Transverse colon (tissue), 4 donors: ENCODE measurements at regions not wholly inside any gene's neighbourhood (a gene's known extent, or its start where the extent isn't known, plus 50 kb on each side); places are given as distances from the start of the nearest gene placed in this dataset.

Experiments used
- DNase-seq: peaks from one replicate; pipeline ENCODE4 v3.0.0-alpha.2; 2019
- H3K27ac ChIP-seq, 4 donors: fragments of 200-600 bp; sonication (generic); 2 replicates each; pipeline ENCODE4 v1.5.1; 2016 to 2018; ENCODE audit warnings: inconsistent platforms in 4 of 4
- H3K27me3 ChIP-seq: fragments of 200-600 bp; sonication (generic); 2 replicates; pipeline ENCODE4 v1.5.1; 2017; ENCODE audit warnings: inconsistent platforms
- H3K36me3 ChIP-seq, 4 donors: fragments of 200-600 bp; sonication (generic); 2 replicates each; pipeline ENCODE4 v1.5.1; 2017 to 2019; ENCODE audit warnings: inconsistent platforms in 4 of 4
- H3K4me1 ChIP-seq, 4 donors: fragments of 200-600 bp; sonication (generic); 2 replicates each; pipeline ENCODE4 v1.5.1; 2017 to 2020; ENCODE audit warnings: inconsistent platforms in 4 of 4
- H3K4me3 ChIP-seq, 4 donors: fragments of 200-600 bp; sonication (generic); 1 replicate in 1 of 4; 2 replicates in 3 of 4; pipeline versions ENCODE4 v1.5.1 to v1.6.1; 2017 to 2019; ENCODE audit warnings: inconsistent platforms in 4 of 4
- H3K9me3 ChIP-seq, 2 donors: fragments of 200-600 bp; sonication (generic); 2 replicates each; pipeline ENCODE4 v1.5.1; 2017 to 2019; ENCODE audit warnings: inconsistent platforms in 2 of 2
- EP300 ChIP-seq: sonication (generic); formaldehyde crosslinking; IDR thresholded peaks from one replicate; pipeline ENCODE4 v1.6.1; 2017; ENCODE audit warnings: antibody characterized with exemption, low read depth
- POLR2A ChIP-seq: fragments of 450-650 bp; IDR thresholded peaks from one replicate; pipeline ENCODE4 v1.6.1; 2016; ENCODE audit warnings: antibody characterized with exemption, mild to moderate bottlenecking, moderate library complexity
- POLR2AphosphoS5 ChIP-seq, 3 donors: sonication (generic); formaldehyde crosslinking; IDR thresholded peaks; one replicate each; pipeline ENCODE4 v1.6.1; 2016; ENCODE audit warnings: antibody characterized with exemption in 3 of 3
- WGBS, 2 donors: methylation state at CpG; one replicate each; pipeline ENCODE4 v1.1.5; 2018; ENCODE audit warnings: low coverage in 1 of 2; 5-methylcytosine and 5-hydroxymethylcytosine counted together
- in situ Hi-C, 4 donors: fragments of 200-750 bp; cut with MboI; loops; one replicate each; pipeline versions ENCODE4 v1.15.0 to v1.15.1; 2017; ENCODE audit warnings: low sequenced_read_pairs in 3 of 4, low pct_ligation_motif_present in 1 of 4, low pct_unique_long_range_greater_than_20kb in 1 of 4
- intact Hi-C: fragments of 100-400 bp; cut with DNase I; formaldehyde crosslinking; loops from one replicate; pipeline ENCODE4 v1.15.1; 2023; ENCODE audit warnings: low total_unique reads
- TF ChIP-seq, protein P1 (sequence below), 5 experiments: fragments of 200-600 bp in 3 of 5; fragments of 450-650 bp in 2 of 5; sonication (generic) in 3 of 5; IDR thresholded peaks; 1 replicate in 2 of 5; 2 replicates in 3 of 5; pipeline ENCODE4 v1.5.1; 2016 to 2017; ENCODE audit warnings: antibody characterized with exemption in 5 of 5, inconsistent platforms in 3 of 5, mild to moderate bottlenecking in 2 of 5, moderate library complexity in 1 of 5

DNA sequence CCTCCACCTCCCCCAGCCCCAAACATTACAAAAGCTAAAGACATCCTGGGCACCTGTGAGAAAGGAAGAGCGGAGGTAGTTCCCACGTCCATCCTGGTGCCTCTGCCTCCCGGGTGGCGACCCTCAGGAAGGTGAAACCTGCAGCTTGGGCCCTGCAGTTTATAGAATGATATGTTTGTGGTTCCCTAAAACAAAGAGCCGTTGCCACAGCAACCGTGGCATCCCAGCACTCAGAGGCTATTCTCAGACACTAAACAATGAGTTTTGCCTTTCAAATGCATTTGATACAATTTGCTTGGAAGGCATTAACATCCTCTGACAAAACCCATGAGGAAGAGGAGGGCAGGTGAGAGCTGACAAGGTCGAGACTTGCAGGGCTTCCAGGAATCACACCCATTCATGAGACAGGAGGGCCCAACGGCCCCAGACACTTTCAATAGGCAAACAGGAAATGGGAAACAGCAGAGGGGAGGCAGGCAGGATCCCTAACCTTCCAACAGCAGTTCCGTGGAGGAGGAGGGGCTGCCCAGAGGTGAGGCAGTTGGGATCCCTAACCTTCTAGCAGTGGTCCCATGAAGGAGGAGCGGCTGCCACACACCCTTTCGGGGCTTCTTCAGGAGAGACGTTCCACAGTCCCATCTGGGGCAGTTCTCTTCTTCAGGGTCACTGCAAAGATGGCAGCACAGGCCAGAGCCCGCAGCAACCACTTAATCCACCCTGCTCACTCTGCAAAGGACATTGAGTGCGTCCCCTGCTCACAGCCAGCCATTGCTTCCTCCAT is 379.2 kb downstream of the SHANK2 start:
- Histone ChIP-seq H3K9me3 (no peaks in the 10 kb centered on the region), H3K4me3 (no peak overlapping the region), H3K27me3 (no peaks in the 10 kb centered on the region), H3K4me1 (no peaks in the 10 kb centered on the region), H3K36me3 (no peaks in the 10 kb centered on the region), H3K27ac (no peak overlapping the region)
- WGBS, 2 donors: 54 to 64% methylated on average over 4 to 14 of the region's 14 CpGs
- intact Hi-C loops (no loop called here), in situ Hi-C loops (no loop called here)
- TF ChIP-seq, protein P1, sequence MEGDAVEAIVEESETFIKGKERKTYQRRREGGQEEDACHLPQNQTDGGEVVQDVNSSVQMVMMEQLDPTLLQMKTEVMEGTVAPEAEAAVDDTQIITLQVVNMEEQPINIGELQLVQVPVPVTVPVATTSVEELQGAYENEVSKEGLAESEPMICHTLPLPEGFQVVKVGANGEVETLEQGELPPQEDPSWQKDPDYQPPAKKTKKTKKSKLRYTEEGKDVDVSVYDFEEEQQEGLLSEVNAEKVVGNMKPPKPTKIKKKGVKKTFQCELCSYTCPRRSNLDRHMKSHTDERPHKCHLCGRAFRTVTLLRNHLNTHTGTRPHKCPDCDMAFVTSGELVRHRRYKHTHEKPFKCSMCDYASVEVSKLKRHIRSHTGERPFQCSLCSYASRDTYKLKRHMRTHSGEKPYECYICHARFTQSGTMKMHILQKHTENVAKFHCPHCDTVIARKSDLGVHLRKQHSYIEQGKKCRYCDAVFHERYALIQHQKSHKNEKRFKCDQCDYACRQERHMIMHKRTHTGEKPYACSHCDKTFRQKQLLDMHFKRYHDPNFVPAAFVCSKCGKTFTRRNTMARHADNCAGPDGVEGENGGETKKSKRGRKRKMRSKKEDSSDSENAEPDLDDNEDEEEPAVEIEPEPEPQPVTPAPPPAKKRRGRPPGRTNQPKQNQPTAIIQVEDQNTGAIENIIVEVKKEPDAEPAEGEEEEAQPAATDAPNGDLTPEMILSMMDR (IDR thresholded peaks at IDR 0.05): no peak
- TF ChIP-seq EP300 (no peak), POLR2A (no peak), POLR2AphosphoS5 (IDR thresholded peaks at IDR 0.05) (no peak)
- DNase-seq: no peak

DNA sequence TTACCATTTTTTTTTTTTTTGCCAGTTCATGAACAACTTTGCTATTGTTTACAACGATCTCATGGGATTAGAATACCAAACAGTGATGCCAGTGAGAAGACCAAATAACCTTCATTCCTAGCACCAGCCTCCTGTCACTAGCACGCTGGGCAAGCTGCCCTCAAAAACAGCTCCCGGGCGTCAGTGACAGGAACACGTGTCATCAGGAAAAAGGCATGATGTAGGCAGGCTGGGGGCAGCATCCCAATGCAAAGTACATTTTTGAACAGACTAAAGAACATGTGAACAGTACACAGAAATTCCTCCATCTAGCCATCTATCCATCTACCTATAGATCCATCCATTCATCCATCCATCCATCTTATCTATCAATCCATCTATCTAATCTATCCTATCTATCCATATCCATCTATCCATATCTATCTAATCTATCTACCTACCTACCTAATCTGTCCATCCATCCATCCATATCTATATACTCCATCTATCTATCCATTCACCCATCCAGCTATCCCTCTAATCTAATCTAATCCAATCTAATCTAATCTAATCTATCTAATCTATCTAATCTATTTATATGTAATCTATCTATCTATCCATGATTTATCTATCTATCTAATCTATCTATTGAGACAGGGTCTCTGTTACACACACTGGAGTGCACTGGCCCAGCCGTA is 378.5 kb downstream of the SHANK2 start:
- Histone ChIP-seq H3K36me3 (no peaks in the 10 kb centered on the region), H3K4me3 (no peak overlapping the region), H3K27me3 (no peaks in the 10 kb centered on the region), H3K4me1 (no peaks in the 10 kb centered on the region), H3K27ac (no peak overlapping the region), H3K9me3 (no peaks in the 10 kb centered on the region)
- intact Hi-C loops: no loop called here
- WGBS, 2 donors: 82 to 86% methylated on average over 5 to 6 of the region's 6 CpGs
- no peak for DNase-seq
- in situ Hi-C loops: no loop called here
- TF ChIP-seq POLR2A (no peak), EP300 (no peak), POLR2AphosphoS5 (IDR thresholded peaks at IDR 0.05) (no peak)
- TF ChIP-seq, protein P1 (IDR thresholded peaks at IDR 0.05): no peak

DNA sequence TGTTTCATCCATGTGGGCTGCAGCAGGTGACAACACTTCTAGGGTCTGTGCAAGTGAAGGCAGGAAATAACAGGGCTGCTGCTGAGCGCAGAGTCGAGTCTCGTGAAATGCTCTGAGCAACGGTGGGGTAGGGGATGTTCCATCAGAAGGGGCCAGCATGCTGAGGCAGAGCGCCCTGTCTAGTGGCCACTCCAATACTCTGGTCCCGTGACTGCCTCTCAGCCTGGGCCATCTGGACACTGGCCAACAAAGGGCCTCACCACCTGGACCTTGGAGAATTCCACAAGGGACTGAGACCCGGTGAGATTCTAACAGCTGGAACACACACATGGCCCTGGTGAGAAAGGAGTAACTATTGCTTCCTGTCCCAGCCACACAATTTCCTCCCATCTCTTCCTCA is 375.7 kb downstream of the SHANK2 start:
- TF ChIP-seq POLR2A (no peak), EP300 (no peak), POLR2AphosphoS5 (IDR thresholded peaks at IDR 0.05) (no peak)
- TF ChIP-seq, protein P1 (IDR thresholded peaks at IDR 0.05): no peak
- Histone ChIP-seq H3K27ac (no peak overlapping the region), H3K36me3 (no peaks in the 10 kb centered on the region), H3K9me3 (no peaks in the 10 kb centered on the region), H3K4me3 (no peak overlapping the region), H3K4me1 (no peaks in the 10 kb centered on the region), H3K27me3 (no peaks in the 10 kb centered on the region)
- WGBS, 2 donors: 0 to 69% methylated on average over 1 to 7 of the region's 7 CpGs
- intact Hi-C loops: no loop called here
- DNase-seq: no peak
- in situ Hi-C loops: no loop called here

DNA sequence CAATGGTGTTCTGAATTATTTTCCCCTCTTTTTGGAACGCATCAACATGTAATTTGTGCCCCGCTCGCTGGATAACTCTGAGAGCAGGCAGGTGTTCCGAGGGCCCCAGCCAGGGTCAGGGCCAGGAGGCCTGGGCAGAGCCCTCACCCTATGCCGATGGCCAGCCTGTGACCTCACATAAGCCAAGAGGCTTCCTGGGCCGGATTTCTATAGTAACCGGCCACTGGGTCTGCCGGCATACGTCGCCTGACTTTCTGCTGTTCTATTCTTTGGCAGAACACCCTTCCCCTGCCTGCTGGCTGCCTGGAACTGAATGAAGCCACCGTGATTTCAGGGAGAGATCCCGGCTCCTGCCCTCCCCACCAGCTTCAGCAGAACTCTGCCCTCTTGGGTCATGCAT is 375.2 kb downstream of the SHANK2 start:
- no peaks in the 10 kb centered on the region for H3K36me3 ChIP-seq
- H3K27ac ChIP-seq: no peak overlapping the region
- WGBS, 2 donors: 78% methylated on average over 12 of the region's 12 CpGs; no CpG with 5 or more reads in 1 of the 2 donors
- DNase-seq: no peak
- no peak for TF ChIP-seq POLR2AphosphoS5 (IDR thresholded peaks at IDR 0.05)
- no peak for TF ChIP-seq POLR2A
- TF ChIP-seq, protein P1 (IDR thresholded peaks at IDR 0.05): no peak
- no peak for TF ChIP-seq EP300
- in situ Hi-C loops: no loop called here
- no peaks in the 10 kb centered on the region for H3K9me3 ChIP-seq
- H3K27me3 ChIP-seq: no peaks in the 10 kb centered on the region
- H3K4me3 ChIP-seq: no peak overlapping the region
- intact Hi-C loops: no loop called here
- no peaks in the 10 kb centered on the region for H3K4me1 ChIP-seq
